ENCODE measurements at regions not wholly inside any gene's neighbourhood (a gene's known extent, or its start where the extent isn't known, plus 50 kb on each side); places are given as distances from the start of the nearest gene placed in this dataset.

- TF ChIP-seq CTCF (IDR thresholded peaks at IDR 0.05; ENCODE audit: insufficient read depth, low read length) (no peak), POLR2AphosphoS5 (IDR thresholded peaks at IDR 0.05; ENCODE audit: low read depth) (no peak), GABPA (IDR thresholded peaks at IDR 0.05; ENCODE audit: low read depth) (no peak), REST (IDR thresholded peaks at IDR 0.05; ENCODE audit: insufficient replicate concordance, low read depth) (no peak)
These were observed 980.3 kb downstream of the EPHA3 start for GRCh38 chr3:90087703-90088102.
